ENCODE measurements at regions not wholly inside any gene's neighbourhood (a gene's known extent, or its start where the extent isn't known, plus 50 kb on each side); places are given as distances from the start of the nearest gene placed in this dataset.

DNA sequence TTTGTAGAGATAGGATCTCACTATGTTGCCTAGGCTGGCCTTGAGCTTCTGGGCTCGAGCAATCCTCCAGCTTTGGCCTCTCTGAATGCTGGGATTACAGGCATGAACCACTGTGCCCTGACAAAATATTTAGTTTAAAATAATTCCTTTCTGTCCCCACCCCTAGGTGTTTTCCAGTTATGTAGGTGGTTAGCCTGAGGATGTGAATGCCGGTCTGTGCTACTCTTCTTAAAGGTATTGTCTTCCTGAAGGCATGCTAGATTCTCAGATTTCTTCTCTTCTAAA is 56.7 kb upstream of the BASP1 start:
- DNase-seq (ENCODE audit: extremely low read depth, low read depth, low spot score): no peak

DNA sequence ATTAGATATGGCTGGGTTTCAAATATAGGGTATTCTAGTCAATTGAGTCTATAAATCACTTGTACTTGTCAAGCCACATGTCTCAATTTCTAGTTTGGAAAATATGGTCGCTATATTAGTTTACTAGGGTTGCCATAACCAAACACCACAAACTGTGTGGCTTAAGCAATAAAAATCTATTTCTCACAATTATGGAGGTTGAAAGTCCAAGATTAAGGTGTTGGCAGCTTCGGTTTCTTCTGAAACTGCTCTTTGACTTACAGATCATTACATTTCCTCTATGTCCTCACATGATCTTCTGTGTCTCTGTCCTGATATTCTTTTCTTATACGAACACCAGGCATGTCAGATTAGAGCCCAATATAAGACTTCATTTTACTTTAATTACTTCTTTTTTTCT is 55.8 kb upstream of the BASP1 start:
- no peak for DNase-seq (ENCODE audit: extremely low read depth, low read depth, low spot score)

DNA sequence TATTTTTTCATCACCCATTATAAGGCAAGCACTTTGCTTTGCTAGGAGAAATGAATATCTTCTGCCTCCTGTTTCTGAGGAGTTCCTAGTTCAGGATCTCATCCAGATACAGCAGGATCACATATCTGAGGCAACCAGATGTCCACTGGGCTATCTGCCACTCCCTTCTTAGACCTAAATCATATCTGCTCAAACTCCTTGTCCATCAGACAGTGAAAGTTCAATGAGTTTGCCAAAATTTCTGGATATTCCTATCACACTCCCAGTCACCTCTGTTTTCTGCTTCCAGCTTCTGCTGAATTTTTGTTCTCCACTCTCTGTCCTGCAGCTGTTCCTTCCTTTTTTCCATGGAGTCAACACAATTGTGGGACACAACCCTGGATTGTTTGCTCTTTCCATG is 54.2 kb upstream of the BASP1 start:
- no peak for DNase-seq (ENCODE audit: extremely low read depth, low read depth, low spot score)

DNA sequence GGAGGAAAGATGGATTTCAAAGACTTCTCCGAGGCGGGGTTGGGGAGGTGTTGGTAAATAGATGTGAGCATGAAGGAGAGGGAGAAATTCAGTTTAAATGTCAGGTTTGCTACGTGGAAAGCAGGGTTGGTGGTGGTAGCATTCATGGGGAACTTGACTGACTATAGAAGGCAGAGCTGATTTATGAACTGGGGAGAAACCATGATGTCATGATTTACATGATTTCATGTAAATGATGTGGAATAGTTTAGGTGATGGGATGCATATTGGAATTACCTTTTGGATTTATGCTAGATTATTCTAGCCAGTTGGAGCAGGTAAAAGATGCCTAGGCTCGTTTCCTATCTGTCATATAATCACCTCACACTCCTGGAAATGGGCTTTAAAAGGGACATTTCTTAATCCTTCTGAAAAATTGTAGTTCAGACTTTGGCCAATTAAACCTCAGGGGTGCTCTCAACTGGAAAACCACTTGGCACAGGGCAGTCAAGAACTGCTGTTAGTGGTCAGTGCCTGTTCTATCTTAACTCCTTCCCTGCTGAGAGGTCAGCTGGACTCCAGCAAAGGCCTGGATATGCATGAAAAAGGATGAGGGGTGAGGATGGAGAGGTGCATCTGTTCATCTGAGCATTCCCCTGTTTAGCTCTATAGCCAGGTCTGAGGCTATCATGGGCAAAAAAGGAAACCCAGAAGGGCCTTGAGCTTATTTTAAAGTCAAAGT is 50.1 kb upstream of the BASP1 start:
- no peak for DNase-seq (ENCODE audit: extremely low read depth, low read depth, low spot score)

Measured in glomerular endothelial cell (primary cell).